MCF 10A (cell line): ENCODE measurements at regions not wholly inside any gene's neighbourhood (a gene's known extent, or its start where the extent isn't known, plus 50 kb on each side); places are given as distances from the start of the nearest gene placed in this dataset.

Experiments
- BruUV-seq: library from RNA; stranded (reverse); fragments of 400-500 nt; replicated peaks from 2 replicates; lab custom pipeline; 2021; lab: Mats Ljungman, UMichigan
- CTCF ChIA-PET: fragments of 300-600 bp; sonication (Branson Sonifier 250); formaldehyde crosslinking; extraction: SDS; loops from one replicate; lab custom pipeline; 2021; ENCODE audit warnings: antibody characterized with exemption, inconsistent platforms; lab: Yijun Ruan, JAX
- POLR2A ChIA-PET: fragments of 300-600, 350-650 bp; sonication (Branson Sonifier 250); formaldehyde crosslinking; extraction: SDS; loops from one replicate; lab custom pipeline; 2020; ENCODE audit warnings: antibody characterized with exemption, inconsistent platforms; lab: Yijun Ruan, JAX
- DNase-seq: peaks from one replicate; pipeline ENCODE4 v3.0.0-alpha.2; 2018; ENCODE audit not compliant: unreplicated experiment
- H3K27ac Mint-ChIP-seq: one replicate; pipeline ENCODE4 v1.8.0; 2022; ENCODE audit warnings: mild to moderate bottlenecking, low read depth, mixed read lengths; ENCODE audit not compliant: unreplicated experiment
- H3K27me3 Mint-ChIP-seq: one replicate; pipeline ENCODE4 v1.8.0; 2022; ENCODE audit warnings: mixed read lengths; ENCODE audit not compliant: insufficient read depth, unreplicated experiment
- H3K36me3 Mint-ChIP-seq: one replicate; pipeline ENCODE4 v1.8.0; 2022; ENCODE audit warnings: mild to moderate bottlenecking, moderate library complexity, mixed read lengths; ENCODE audit not compliant: insufficient read depth, unreplicated experiment
- H3K4me1 Mint-ChIP-seq: one replicate; pipeline ENCODE4 v1.8.0; 2022; ENCODE audit warnings: mixed read lengths; ENCODE audit not compliant: insufficient read depth, unreplicated experiment
- H3K4me3 Mint-ChIP-seq: one replicate; pipeline ENCODE4 v1.8.0; 2022; ENCODE audit warnings: mild to moderate bottlenecking, moderate library complexity, mixed read lengths; ENCODE audit not compliant: unreplicated experiment
- H3K9me3 Mint-ChIP-seq: one replicate; pipeline ENCODE4 v1.8.0; 2022; ENCODE audit warnings: mixed read lengths; ENCODE audit not compliant: unreplicated experiment
- CTCF ChIP-seq: fragments of 200-600 bp; IDR thresholded peaks from one replicate; pipeline ENCODE4 v1.8.0; 2022; ENCODE audit warnings: antibody characterized with exemption, mild to moderate bottlenecking; ENCODE audit not compliant: unreplicated experiment
- intact Hi-C: fragments of 100-400 bp; cut with micrococcal nuclease; formaldehyde crosslinking; loops from 2 replicates; pipeline ENCODE4 v1.14.1; 2022

- peaks cover 5% of the 10 kb centered on the region for H3K4me1 Mint-ChIP-seq
- no peaks in the 10 kb centered on the region for H3K9me3 Mint-ChIP-seq
- BruUV-seq = no TSS peak
- H3K4me3 Mint-ChIP-seq = no peak overlapping the region
- H3K36me3 Mint-ChIP-seq = no peaks in the 10 kb centered on the region
- no peak for DNase-seq
- TF ChIP-seq CTCF = no peak
- no peaks in the 10 kb centered on the region for H3K27me3 Mint-ChIP-seq
- ChIA-PET CTCF (no interaction called here), POLR2A (interaction anchor here (0.6 kb wide), 1 partner anchor 126 kb away, joined by 3 read pairs; no protein-coding TSS in a partner anchor)
- intact Hi-C loops = no loop called here
- H3K27ac Mint-ChIP-seq = no peak overlapping the region
Measured at GRCh38 chr4:147134536-147135210, 189.0 kb upstream of the TTC29 start.

- H3K36me3 Mint-ChIP-seq = no peaks in the 10 kb centered on the region
- CTCF ChIA-PET = interaction anchor here (0.7 kb wide), 1 partner anchor 778 kb away, joined by 4 read pairs; no protein-coding TSS in a partner anchor
Measured at GRCh38 chr4:147136310-147136709, 190.6 kb upstream of the TTC29 start.

GRCh38 chr4:147136751-147137150 is 191.1 kb upstream of the TTC29 start:
- Mint-ChIP-seq H3K36me3 (no peaks in the 10 kb centered on the region), H3K27ac (no peak overlapping the region), H3K4me1 (peaks cover 5% of the 10 kb centered on the region), H3K27me3 (no peaks in the 10 kb centered on the region), H3K9me3 (no peaks in the 10 kb centered on the region), H3K4me3 (no peak overlapping the region)
- CTCF ChIA-PET = interaction anchor here (0.7 kb wide), 1 partner anchor 778 kb away, joined by 4 read pairs; no protein-coding TSS in a partner anchor
- no TSS peak for BruUV-seq
- no peak for DNase-seq
- POLR2A ChIA-PET = no interaction called here
- intact Hi-C loops = no loop called here
- no peak for TF ChIP-seq CTCF

More at GRCh38 chr4:147136310-147136709, 190.6 kb upstream of the TTC29 start:
- Mint-ChIP-seq H3K9me3 (no peaks in the 10 kb centered on the region), H3K4me3 (no peak overlapping the region), H3K27me3 (no peaks in the 10 kb centered on the region), H3K4me1 (peaks cover 5% of the 10 kb centered on the region), H3K27ac (no peak overlapping the region)
- POLR2A ChIA-PET = no interaction called here
- TF ChIP-seq CTCF = no peak
- DNase-seq = peak; percentile 2
- intact Hi-C loops = no loop called here
- no TSS peak for BruUV-seq

GRCh38 chr4:147137280-147137679 is 191.6 kb upstream of the TTC29 start:
- intact Hi-C loops = no loop called here
- H3K4me3 Mint-ChIP-seq = no peak overlapping the region
- H3K9me3 Mint-ChIP-seq = no peaks in the 10 kb centered on the region
- no peaks in the 10 kb centered on the region for H3K27me3 Mint-ChIP-seq
- peaks cover 5% of the 10 kb centered on the region for H3K4me1 Mint-ChIP-seq
- no peak for TF ChIP-seq CTCF
- DNase-seq = no peak
- POLR2A ChIA-PET = no interaction called here
- no peak overlapping the region for H3K27ac Mint-ChIP-seq
- CTCF ChIA-PET = interaction anchor here (1.1 kb wide), 1 partner anchor 242 kb away, joined by 3 read pairs; no protein-coding TSS in a partner anchor
- no TSS peak for BruUV-seq
- H3K36me3 Mint-ChIP-seq = no peaks in the 10 kb centered on the region
